ENCODE measurements at regions not wholly inside any gene's neighbourhood (a gene's known extent, or its start where the extent isn't known, plus 50 kb on each side); places are given as distances from the start of the nearest gene placed in this dataset.

DNA sequence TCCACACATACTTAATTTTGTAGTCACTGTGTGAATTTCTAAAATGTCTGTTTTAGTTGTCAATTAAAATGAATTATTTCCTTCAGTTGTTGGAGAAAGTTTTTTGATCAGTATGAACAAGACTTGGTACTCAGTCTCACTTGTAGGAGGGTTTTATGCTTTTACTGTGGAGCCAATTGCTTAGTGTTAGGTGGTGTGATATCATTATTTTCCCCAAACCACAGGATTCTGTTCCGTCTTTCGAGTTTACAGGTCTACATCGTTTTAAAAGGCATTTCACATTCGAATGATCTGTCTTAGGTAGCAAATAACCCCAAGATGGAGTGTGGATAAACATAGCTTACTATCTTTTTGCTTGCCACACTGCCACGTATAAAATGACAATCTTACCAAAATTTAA, 803.1 kb downstream of the SATB2 start:
- TF ChIP-seq, protein P1, sequence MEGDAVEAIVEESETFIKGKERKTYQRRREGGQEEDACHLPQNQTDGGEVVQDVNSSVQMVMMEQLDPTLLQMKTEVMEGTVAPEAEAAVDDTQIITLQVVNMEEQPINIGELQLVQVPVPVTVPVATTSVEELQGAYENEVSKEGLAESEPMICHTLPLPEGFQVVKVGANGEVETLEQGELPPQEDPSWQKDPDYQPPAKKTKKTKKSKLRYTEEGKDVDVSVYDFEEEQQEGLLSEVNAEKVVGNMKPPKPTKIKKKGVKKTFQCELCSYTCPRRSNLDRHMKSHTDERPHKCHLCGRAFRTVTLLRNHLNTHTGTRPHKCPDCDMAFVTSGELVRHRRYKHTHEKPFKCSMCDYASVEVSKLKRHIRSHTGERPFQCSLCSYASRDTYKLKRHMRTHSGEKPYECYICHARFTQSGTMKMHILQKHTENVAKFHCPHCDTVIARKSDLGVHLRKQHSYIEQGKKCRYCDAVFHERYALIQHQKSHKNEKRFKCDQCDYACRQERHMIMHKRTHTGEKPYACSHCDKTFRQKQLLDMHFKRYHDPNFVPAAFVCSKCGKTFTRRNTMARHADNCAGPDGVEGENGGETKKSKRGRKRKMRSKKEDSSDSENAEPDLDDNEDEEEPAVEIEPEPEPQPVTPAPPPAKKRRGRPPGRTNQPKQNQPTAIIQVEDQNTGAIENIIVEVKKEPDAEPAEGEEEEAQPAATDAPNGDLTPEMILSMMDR (IDR thresholded peaks at IDR 0.05): no peak
- TF ChIP-seq EP300 (IDR thresholded peaks at IDR 0.05) (no peak), POLR2A (IDR thresholded peaks at IDR 0.05; ENCODE audit: low read depth) (no peak), POLR2AphosphoS5 (IDR thresholded peaks at IDR 0.05) (no peak)

Measured in esophagus muscularis mucosa (tissue), 4 donors.